Occipital lobe (tissue), 1 donor: ENCODE measurements at regions not wholly inside any gene's neighbourhood (a gene's known extent, or its start where the extent isn't known, plus 50 kb on each side); places are given as distances from the start of the nearest gene placed in this dataset.
"Not testable (repeated sequence)": the region's sequence is repeated elsewhere in the genome, so short reads cannot be mapped to it uniquely, and the experiment has no call there.

ENCODE experiments used
- DNase-seq: peaks from one replicate; lab custom pipeline; 2025; lab: John Stamatoyannopoulos, UW

- DNase-seq, result no peak
These were observed 622.5 kb upstream of the GHITM start for GRCh38 chr10:83516788-83517187.

- no peak for DNase-seq
These were observed 621.9 kb upstream of the GHITM start for GRCh38 chr10:83517456-83517855.

- DNase-seq, result no peak
These were observed 620.5 kb upstream of the GHITM start for GRCh38 chr10:83518779-83519178.

- DNase-seq, result not testable (repeated sequence)
These were observed 618.9 kb upstream of the GHITM start for GRCh38 chr10:83520386-83520785.

- no peak for DNase-seq
These were observed 616.9 kb upstream of the GHITM start for GRCh38 chr10:83522456-83522855.

GRCh38 chr10:83522881-83523386, 616.4 kb upstream of the GHITM start:
- no peak for DNase-seq

- DNase-seq, result no peak
These were observed 611.4 kb upstream of the GHITM start for GRCh38 chr10:83527934-83528333.

GRCh38 chr10:83533290-83533689, 606.0 kb upstream of the GHITM start:
- no peak for DNase-seq

- DNase-seq, result no peak
These were observed 602.9 kb upstream of the GHITM start for GRCh38 chr10:83536426-83536825.

GRCh38 chr10:83538047-83538446, 601.3 kb upstream of the GHITM start:
- DNase-seq, result no peak

GRCh38 chr10:83539528-83540308, 599.6 kb upstream of the GHITM start:
- DNase-seq, result peak; percentile 58

- no peak for DNase-seq
These were observed 598.3 kb upstream of the GHITM start for GRCh38 chr10:83541046-83541445.

GRCh38 chr10:83542774-83543411, 596.4 kb upstream of the GHITM start:
- DNase-seq, result no peak

- no peak for DNase-seq
These were observed 595.4 kb upstream of the GHITM start for GRCh38 chr10:83543691-83544462.

- DNase-seq, result no peak
These were observed 593.4 kb upstream of the GHITM start for GRCh38 chr10:83545901-83546391.

GRCh38 chr10:83551190-83551589, 588.1 kb upstream of the GHITM start:
- DNase-seq, result not testable (repeated sequence)

GRCh38 chr10:83553366-83553765, 585.9 kb upstream of the GHITM start:
- no peak for DNase-seq

- DNase-seq, result no peak
These were observed 584.0 kb upstream of the GHITM start for GRCh38 chr10:83555264-83555663.

GRCh38 chr10:83562381-83562780, 576.9 kb upstream of the GHITM start:
- DNase-seq, result no peak

GRCh38 chr10:83564889-83565588, 574.3 kb upstream of the GHITM start:
- DNase-seq, result no peak

- no peak for DNase-seq
These were observed 567.3 kb upstream of the GHITM start for GRCh38 chr10:83572036-83572435.
